Activated CD4-positive, alpha-beta T cell treated with anti-CD3 and anti-CD28 coated beads, Interleukin-2, amount 10 ng/mL, durations not matched to agents 24 days and 14 days (primary cell): ENCODE measurements at regions not wholly inside any gene's neighbourhood (a gene's known extent, or its start where the extent isn't known, plus 50 kb on each side); places are given as distances from the start of the nearest gene placed in this dataset.
"Not testable (repeated sequence)": the region's sequence is repeated elsewhere in the genome, so short reads cannot be mapped to it uniquely, and the experiment has no call there.

Experiments used
- DNase-seq: peaks from one replicate; pipeline ENCODE4 v3.0.0; 2022
- H3K27ac Mint-ChIP-seq: one replicate; pipeline ENCODE4 v1.8.0; 2022; ENCODE audit warnings: mild to moderate bottlenecking, mixed read lengths
- H3K27me3 Mint-ChIP-seq: one replicate; pipeline ENCODE4 v1.8.0; 2022; ENCODE audit warnings: mixed read lengths
- H3K36me3 Mint-ChIP-seq: one replicate; pipeline ENCODE4 v1.8.0; 2022; ENCODE audit warnings: low read depth, mild to moderate bottlenecking, mixed read lengths
- H3K4me1 Mint-ChIP-seq: one replicate; pipeline ENCODE4 v1.8.0; 2021; ENCODE audit warnings: mixed read lengths
- H3K4me3 Mint-ChIP-seq: one replicate; pipeline ENCODE4 v1.8.0; 2022; ENCODE audit warnings: mild to moderate bottlenecking, moderate library complexity, mixed read lengths
- H3K9me3 Mint-ChIP-seq: one replicate; pipeline ENCODE4 v1.8.0; 2021; ENCODE audit warnings: mixed read lengths
- intact Hi-C: fragments of 100-400 bp; cut with micrococcal nuclease; formaldehyde crosslinking; loops from one replicate; pipeline ENCODE4 v1.15.1; 2023

DNA sequence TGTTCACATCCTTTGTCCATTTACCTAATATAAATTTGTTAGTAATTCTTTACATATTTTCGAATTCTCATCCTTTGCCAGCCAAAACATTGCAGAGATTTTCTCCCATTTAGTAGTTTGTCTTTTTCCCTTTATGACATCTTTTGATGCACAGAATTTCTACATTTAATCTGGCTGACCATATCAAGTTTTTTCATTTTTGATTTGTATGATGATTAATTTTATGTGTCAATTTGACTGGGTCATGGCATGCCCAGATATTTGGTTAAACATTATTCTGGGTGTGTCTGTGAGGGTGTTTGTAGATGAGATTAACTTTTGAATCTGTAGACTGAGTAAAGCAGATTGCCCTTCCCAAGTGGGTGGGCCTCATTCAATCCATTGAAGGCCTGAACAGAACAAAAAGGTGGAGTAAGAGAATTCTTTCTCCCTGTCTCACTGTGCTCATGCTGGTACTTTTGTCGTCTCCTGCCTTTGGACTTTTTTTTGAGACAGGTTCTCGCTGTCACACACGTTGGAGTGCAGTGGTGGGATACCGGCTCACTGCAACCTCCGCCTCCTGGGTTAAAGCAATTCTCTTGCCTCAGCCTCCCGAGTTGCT, 72.1 kb upstream of the EPB41L1 start:
- no peaks in the 10 kb centered on the region for H3K36me3 Mint-ChIP-seq
- no peak for DNase-seq
- intact Hi-C loops: no loop called here

DNA sequence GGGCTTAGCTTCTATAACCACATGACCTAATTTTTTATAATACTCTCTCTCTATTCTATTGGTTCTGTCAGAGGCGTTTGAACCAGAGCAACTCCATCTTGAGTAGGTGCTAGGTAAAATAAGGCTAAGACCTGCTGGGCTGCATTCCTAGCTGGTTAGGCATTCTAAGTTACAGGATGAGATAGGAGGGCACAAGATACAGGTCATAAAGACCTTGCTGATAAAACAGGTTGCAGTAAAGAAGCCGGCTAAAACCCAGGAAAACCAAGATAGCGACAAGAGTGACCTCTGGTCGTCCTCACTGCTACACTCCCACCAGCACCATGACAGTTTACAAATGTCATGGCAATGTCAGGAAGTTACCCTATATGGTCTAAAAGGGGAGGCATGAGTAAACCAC, 71.3 kb upstream of the EPB41L1 start:
- H3K27me3 Mint-ChIP-seq: peaks cover 16% of the 10 kb centered on the region
- H3K4me1 Mint-ChIP-seq, H3K9me3 Mint-ChIP-seq, H3K4me3 Mint-ChIP-seq, DNase-seq, intact Hi-C loops, H3K36me3 Mint-ChIP-seq, H3K27ac Mint-ChIP-seq: not testable (repeated sequence)

More for the DNA sequence above, 72.1 kb upstream of the EPB41L1 start:
- Mint-ChIP-seq H3K4me1 (no peaks in the 10 kb centered on the region), H3K4me3 (no peak overlapping the region), H3K27ac (no peak overlapping the region), H3K9me3 (no peaks in the 10 kb centered on the region), H3K27me3 (peaks cover 15% of the 10 kb centered on the region)

DNA sequence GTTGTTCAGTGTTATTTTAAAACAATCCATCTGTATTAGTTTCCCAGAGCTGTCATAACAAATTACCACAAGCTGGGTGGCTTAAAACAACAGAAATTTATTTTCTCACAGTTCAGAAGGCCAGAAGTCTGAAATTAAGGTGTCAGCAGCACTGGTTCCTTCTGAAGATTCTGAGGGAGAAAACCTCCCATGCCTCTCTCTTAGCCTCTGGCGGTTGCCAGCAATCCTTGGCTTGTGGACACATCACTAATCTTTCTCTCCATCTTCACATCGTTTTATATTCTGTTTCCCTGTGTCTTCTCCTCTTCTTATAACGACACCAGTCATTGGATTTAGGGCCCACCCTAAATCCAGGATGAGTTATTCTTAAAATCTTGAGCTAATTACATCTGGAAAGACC, 70.2 kb upstream of the EPB41L1 start:
- intact Hi-C loops: no loop called here

DNA sequence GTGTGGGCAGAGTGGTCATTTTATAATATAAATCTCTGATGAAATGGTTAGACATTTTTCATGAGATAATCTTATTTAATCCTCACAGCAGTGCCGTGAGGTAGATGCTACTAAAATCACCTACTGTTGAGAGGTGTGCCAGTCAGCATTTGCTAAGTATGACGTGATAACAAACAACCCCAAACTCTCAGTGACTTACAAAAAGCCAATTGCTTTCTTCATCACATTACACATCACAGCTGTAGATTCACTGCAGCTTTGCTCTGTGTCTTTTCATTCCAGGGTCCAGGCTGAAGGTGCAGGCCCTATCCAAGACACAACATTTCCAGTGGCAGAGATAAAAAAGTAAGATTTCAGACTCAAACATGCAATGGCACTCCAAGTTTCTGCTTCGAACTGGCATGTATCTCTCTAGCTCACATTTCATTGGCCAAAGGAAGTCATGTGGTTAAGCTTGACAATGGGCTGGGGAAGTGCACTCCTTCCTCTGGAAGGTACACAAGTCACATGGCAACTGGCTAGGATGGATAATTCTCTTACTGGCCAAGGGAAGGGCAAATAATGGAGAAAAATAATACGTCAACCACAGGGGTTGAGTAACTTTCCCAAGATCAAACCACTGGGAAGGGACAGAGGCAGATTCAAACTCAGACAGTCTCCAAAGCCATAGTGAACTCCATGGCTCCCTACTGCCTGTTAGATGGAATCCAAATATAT, 69.5 kb upstream of the EPB41L1 start:
- Mint-ChIP-seq H3K36me3 (no peaks in the 10 kb centered on the region), H3K27me3 (peaks cover 21% of the 10 kb centered on the region), H3K4me3 (no peak overlapping the region), H3K4me1 (no peaks in the 10 kb centered on the region), H3K9me3 (no peaks in the 10 kb centered on the region), H3K27ac (no peak overlapping the region)
- intact Hi-C loops: no loop called here
- no peak for DNase-seq

More for the DNA sequence above, 70.2 kb upstream of the EPB41L1 start:
- Mint-ChIP-seq H3K4me1 (no peaks in the 10 kb centered on the region), H3K27me3 (peaks cover 19% of the 10 kb centered on the region), H3K36me3 (no peaks in the 10 kb centered on the region), H3K27ac (no peak overlapping the region), H3K4me3 (no peak overlapping the region), H3K9me3 (no peaks in the 10 kb centered on the region)
- no peak for DNase-seq

DNA sequence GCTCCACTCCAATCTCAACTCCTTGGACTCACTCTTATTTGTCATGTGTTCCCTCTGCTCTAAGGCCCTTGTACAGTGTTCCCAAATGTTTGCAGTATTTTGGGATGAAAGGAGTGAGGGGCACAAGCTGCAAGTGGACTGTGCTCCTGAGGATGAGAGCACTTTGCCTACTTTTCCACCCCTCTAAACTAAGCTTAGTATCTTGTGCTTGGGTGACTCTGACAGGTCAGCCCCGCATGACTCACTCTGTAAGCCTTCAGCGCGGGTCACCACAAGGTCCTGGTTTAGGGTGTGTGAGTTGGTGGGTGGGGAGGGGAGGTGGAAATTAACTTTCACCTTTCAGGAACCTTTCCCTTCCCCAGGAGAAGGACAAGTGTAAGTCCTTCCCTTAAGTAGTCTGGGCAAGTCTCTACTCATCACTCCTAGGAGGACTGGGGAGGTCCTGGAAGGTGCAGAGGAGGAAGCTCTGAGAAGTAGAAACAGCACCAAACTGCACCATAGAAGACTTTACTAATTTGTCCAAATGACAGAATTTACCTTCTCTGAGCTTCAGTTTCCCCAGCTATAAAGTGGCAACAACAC, 68.8 kb upstream of the EPB41L1 start:
- Mint-ChIP-seq H3K36me3 (no peaks in the 10 kb centered on the region), H3K27me3 (peaks cover 28% of the 10 kb centered on the region), H3K4me3 (no peak overlapping the region), H3K9me3 (no peaks in the 10 kb centered on the region), H3K4me1 (no peaks in the 10 kb centered on the region), H3K27ac (no peak overlapping the region)
- intact Hi-C loops: no loop called here
- no peak for DNase-seq

DNA sequence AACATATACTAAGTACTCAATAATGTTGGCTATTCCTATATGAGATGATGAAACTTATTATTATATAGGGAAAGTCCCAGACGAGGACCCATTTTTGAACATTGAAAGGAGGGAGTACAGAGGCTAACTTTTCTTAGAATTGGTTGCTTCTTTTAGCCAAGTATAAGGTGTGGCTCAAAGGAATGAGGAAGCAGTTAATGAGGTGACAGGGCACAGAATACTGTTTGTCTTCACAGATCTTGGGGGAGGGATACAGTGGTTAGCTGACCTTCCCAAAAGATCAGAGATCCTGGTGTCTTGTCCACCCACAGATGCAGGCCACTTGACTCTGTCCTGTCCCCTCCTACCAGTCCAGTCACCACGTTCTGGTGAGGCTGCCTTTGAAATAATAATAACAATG, 67.8 kb upstream of the EPB41L1 start:
- Mint-ChIP-seq H3K36me3 (no peaks in the 10 kb centered on the region), H3K27me3 (peaks cover 38% of the 10 kb centered on the region), H3K9me3 (no peaks in the 10 kb centered on the region), H3K27ac (no peak overlapping the region), H3K4me1 (no peaks in the 10 kb centered on the region), H3K4me3 (no peak overlapping the region)
- intact Hi-C loops: no loop called here
- no peak for DNase-seq

DNA sequence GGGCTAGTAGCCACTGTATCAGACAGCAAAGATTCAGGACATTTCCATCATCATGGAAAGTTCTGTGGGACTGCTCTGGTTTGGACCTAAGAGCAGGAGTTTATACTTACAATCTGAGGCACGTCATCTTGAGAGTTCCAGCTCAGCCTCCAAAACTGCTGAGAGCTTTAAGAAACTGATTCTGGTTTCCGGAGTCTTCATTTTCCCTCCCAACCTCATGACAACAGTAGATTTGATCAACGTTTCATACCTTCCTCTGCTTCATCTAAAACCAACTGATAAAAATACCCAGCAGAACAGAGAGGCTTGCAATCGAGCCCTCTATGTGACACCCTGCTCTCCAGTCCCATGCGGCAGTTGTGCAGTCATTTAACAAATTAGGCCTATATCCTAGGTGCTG, 64.3 kb upstream of the EPB41L1 start:
- H3K9me3 Mint-ChIP-seq: no peaks in the 10 kb centered on the region
- H3K27me3 Mint-ChIP-seq: peaks cover 50% of the 10 kb centered on the region
- H3K4me3 Mint-ChIP-seq: no peak overlapping the region
- peaks cover 9% of the 10 kb centered on the region for H3K4me1 Mint-ChIP-seq
- H3K27ac Mint-ChIP-seq: no peak overlapping the region
- no peaks in the 10 kb centered on the region for H3K36me3 Mint-ChIP-seq
- intact Hi-C loops: loop anchor here (5.0 kb wide), 1 partner anchor 38 kb away; no protein-coding TSS in a partner anchor
- no peak for DNase-seq

DNA sequence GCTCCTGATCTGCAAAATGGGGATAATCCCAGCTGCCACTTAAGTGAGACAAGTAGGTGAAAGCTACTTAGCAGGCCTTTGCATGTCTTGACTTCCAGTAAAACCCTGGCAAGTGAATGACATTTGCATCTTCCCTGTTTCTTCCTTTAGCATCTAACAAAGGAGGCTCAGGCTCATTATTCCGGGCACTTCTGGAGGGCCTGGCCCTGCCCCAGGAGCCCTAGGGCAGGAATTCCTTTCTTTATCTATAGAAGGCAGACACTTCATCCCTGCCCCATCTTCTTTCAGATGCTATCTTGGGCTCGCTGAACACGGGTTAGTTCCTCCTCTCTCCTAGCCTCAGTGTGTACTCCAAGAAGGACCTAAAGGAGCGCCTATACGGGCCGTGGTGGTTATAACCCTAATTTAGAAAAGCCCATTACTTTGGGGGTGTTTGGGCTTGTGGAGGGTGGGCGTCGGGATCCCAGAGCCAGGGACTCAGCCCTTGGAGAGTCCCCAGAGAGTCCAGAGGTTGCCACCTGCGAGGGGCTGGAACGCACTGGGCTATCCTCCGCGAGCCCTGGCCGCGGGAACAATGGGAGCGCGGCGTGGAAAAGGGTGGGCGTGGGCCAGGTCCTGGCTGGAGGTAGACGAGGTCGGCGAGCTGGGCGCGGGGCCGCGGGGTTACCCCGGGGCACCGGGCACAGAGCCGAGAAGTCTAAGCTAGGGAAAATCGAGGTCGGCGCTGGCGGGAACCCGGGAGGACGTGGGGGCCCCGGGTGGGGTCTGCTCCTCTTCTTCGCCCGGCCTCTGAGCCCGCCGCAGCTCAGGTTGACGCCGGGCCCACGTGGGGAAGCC, 62.8 kb upstream of the EPB41L1 start:
- H3K4me1 Mint-ChIP-seq: peaks cover 12% of the 10 kb centered on the region
- DNase-seq: no peak
- H3K9me3 Mint-ChIP-seq: no peaks in the 10 kb centered on the region
- peak overlapping the region; percentile 56 for H3K4me3 Mint-ChIP-seq
- H3K36me3 Mint-ChIP-seq: no peaks in the 10 kb centered on the region
- peaks cover 53% of the 10 kb centered on the region for H3K27me3 Mint-ChIP-seq
- intact Hi-C loops: loop anchor here (5.0 kb wide), 1 partner anchor 39 kb away; no protein-coding TSS in a partner anchor
- H3K27ac Mint-ChIP-seq: no peak overlapping the region

DNA sequence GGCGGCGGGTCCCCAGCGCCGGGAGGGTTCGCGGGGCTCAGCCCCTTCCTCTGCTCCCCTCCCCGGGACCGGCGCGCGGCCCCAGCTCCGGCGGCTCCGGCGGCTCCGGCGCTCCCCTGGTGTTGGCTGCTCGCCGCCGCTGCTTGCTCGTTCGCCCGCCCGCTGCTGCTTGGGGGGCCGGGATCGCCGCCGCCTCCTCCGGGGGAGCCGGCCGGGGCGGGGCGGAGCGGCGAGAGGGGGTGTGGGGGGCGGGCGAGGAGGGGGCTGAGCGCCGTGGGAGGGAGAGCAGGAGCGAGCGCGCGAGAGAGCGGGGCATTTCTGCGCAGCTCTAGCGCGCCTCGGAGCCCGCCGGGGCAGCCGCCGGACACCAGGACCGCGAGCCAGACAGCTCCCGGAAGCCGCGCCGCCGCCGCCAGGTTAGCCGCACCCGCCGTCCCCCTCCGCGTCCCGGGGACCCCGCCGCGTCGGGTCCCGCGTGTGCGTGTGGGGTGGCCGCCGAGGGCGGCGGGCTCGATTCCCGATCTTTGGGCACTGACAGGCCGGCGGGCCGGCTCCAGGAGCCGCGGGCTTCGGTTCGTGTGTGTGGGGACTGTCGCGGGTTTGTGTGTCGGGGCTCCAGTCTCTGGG, 62.0 kb upstream of the EPB41L1 start:
- DNase-seq: peak; percentile 65

DNA sequence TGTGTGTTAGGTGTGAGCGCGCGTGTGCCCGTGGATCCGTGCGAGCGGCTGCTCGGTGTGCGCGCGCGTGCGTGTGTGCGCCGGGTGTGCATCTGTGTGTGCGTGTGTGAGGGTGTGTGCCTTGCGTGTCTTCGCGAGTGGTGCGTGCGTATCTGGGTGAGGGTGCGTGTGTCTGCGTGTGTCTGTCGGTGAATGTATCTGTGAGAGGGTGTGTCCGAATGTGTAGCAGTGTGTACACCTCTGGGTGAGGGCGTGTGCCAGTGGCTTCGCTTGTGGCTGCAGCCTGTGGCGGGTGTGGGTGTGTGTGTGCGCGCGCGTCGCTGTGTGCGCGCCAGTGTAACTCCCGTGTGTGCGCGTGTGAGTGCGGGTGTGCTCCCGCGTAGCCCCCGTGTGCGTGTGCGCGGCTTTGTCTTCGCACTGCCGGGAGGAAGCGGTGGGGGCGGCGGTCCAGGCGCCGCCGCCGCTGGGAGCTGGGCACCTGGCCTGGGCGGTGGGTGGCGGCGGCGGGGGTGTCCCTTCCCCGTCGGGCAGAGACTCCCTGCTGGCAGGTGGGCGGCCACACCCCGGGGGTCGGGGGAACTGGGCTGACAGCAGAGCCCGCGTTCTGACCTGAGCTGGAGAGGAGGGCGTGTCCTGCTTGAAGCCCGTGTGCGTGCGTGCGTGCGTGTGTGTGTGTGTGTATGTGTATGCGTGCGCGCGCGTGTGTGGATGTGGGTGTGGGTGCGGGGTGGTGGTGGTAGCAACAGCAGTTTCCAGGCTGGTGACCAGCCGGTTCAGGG, 61.3 kb upstream of the EPB41L1 start:
- Mint-ChIP-seq H3K4me1 (peaks cover 15% of the 10 kb centered on the region), H3K36me3 (no peaks in the 10 kb centered on the region), H3K27me3 (peaks cover 48% of the 10 kb centered on the region), H3K4me3 (peak overlapping the region; percentile 86), H3K27ac (no peak overlapping the region), H3K9me3 (no peaks in the 10 kb centered on the region)
- DNase-seq: peak; percentile 72
- intact Hi-C loops: loop anchor here (5.0 kb wide), 1 partner anchor 41 kb away; no protein-coding TSS in a partner anchor

More for the DNA sequence above, 62.0 kb upstream of the EPB41L1 start:
- H3K36me3 Mint-ChIP-seq: no peaks in the 10 kb centered on the region
- peaks cover 53% of the 10 kb centered on the region for H3K27me3 Mint-ChIP-seq
- H3K9me3 Mint-ChIP-seq: no peaks in the 10 kb centered on the region
- H3K4me1 Mint-ChIP-seq: peaks cover 12% of the 10 kb centered on the region
- peak overlapping the region; percentile 86 for H3K4me3 Mint-ChIP-seq
- no peak overlapping the region for H3K27ac Mint-ChIP-seq
- intact Hi-C loops: loop anchor here (5.0 kb wide), 1 partner anchor 40 kb away; no protein-coding TSS in a partner anchor

DNA sequence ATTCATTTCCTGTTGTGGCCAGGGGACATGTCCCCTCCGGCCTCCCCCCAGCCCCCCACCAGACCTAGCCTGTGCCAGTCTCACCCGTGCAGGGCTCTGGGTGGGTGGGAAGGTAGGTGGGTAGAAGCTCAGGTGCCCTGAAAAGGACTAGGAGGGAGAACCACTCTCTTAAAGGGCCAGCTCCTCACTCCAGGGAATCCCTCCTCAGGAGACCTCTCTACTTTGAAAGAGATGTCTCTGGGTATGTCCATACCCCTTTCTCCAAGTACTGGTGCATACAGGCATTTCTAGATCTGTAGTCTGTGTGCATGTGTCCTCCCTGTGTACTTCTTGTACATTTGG, 60.8 kb upstream of the EPB41L1 start:
- H3K4me3 Mint-ChIP-seq: peak overlapping the region; percentile 86
- no peaks in the 10 kb centered on the region for H3K36me3 Mint-ChIP-seq
- no peak overlapping the region for H3K27ac Mint-ChIP-seq
- intact Hi-C loops: loop anchor here (5.0 kb wide), 1 partner anchor 41 kb away; no protein-coding TSS in a partner anchor
- H3K27me3 Mint-ChIP-seq: peaks cover 45% of the 10 kb centered on the region
- H3K9me3 Mint-ChIP-seq: no peaks in the 10 kb centered on the region
- DNase-seq: no peak
- peaks cover 15% of the 10 kb centered on the region for H3K4me1 Mint-ChIP-seq

DNA sequence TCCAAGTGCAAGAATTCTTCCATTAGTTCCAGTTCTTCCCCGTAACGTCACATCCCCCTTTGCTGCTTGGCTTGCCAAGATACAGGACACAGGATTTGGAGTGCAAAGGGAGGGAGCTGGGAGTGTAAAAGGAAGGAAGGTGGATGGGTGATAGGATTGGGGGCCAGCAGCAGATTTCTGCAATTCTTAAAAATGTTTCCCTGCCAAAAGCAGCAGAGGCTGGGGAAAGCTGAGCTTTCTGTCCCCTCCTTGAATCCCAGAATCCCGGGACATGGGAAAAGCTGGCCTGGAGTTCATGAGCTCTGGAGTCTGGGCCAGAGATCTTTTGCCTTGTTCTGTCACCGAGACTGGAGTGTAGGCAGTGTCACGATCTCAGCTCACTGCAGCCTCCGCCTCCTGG, 60.0 kb upstream of the EPB41L1 start:
- H3K27me3 Mint-ChIP-seq: peaks cover 45% of the 10 kb centered on the region
- H3K27ac Mint-ChIP-seq: no peak overlapping the region
- DNase-seq: no peak
- no peaks in the 10 kb centered on the region for H3K9me3 Mint-ChIP-seq
- intact Hi-C loops: loop anchor here (5.0 kb wide), 1 partner anchor 42 kb away; no protein-coding TSS in a partner anchor
- no peak overlapping the region for H3K4me3 Mint-ChIP-seq
- no peaks in the 10 kb centered on the region for H3K36me3 Mint-ChIP-seq
- peaks cover 15% of the 10 kb centered on the region for H3K4me1 Mint-ChIP-seq

DNA sequence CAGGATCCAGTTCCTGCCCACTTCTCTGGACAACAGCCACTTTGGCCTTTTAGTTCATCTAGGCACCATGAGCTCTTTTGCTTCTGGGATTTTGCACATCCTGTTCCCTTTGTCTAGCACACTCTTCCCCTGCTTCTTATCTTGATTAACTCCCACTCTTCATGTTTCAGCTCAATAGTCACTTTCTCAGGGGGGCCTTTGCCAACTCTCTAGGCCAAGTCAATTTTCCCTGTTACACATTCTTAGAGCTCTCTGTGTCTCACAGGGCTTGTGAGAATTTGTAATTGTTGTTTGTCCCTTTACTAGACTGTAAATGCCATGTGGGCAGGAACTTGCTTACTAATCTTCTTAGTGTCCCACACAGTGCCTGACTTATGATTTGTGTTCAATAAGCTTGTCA, 58.1 kb upstream of the EPB41L1 start:
- no peaks in the 10 kb centered on the region for H3K36me3 Mint-ChIP-seq
- no peak overlapping the region for H3K4me3 Mint-ChIP-seq
- intact Hi-C loops: no loop called here
- no peak for DNase-seq
- H3K4me1 Mint-ChIP-seq: peaks cover 15% of the 10 kb centered on the region
- H3K27me3 Mint-ChIP-seq: peaks cover 30% of the 10 kb centered on the region
- no peak overlapping the region for H3K27ac Mint-ChIP-seq
- no peaks in the 10 kb centered on the region for H3K9me3 Mint-ChIP-seq
